GM03348 (cell line): ENCODE measurements at regions not wholly inside any gene's neighbourhood (a gene's known extent, or its start where the extent isn't known, plus 50 kb on each side); places are given as distances from the start of the nearest gene placed in this dataset.

ENCODE experiments used
- DNase-seq: peaks from one replicate; pipeline ENCODE4 v3.0.0; 2012; ENCODE audit warnings: low spot score

DNA sequence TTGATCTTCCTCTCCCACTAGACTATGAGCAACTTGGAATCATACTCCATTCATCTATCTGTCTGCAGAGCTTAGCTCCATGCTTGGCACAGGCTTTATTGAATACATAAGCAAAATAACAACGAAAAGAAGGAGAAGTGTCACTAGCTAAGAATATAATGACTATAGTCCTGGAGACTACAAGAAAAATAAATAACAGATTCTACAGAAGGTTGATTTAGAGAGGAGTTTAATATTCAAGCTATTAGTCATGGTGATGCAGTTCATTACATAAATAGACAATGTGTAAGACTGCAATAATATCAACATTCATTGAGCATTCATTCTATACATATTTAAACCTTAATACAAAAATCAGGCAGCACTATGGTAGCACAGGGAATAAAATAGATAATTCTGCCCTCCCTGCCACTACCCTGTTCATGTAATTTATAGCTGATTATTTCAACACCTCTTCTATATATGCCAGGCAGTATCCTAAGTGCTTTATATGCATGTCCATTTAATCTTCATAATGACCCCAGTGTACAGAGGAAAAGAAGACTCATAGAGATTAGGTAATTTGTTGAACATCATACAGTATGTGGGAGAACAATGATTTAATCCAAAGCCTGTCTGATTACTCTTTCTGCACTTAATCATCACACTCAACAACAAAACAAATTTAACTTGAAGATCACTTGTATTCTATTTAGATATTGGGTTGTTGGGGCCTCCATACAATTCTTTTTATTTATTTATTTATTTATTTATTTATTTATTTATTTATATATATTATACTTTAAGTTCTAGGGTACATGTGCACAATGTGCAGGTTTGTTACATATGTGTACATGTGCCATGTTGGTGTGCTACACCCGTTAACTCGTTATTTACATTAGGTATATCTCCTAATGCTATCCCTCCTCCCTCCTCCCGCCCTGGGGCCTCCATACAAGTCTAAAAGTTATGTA lies 165.3 kb downstream of the RNF152 start:
- DNase-seq: no peak

DNA sequence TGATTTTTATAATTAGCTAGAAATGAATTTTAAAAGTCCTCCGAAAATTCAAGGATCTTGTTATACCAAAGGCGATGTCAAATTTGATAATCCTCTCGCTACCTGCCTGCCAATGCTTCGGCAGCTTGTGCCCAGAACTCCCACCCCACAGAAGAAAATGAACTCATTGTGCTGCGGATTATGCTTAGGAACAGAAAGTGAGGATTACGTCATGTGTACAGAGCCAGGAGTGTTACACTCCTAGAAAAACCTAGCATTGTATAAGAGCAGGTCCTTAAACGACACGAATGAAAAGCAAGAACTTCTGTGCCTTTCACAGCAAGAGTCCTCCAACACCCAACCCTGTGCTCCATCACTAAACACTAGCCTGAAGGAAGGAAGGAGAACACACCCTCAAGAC lies 168.3 kb downstream of the RNF152 start:
- no peak for DNase-seq

DNA sequence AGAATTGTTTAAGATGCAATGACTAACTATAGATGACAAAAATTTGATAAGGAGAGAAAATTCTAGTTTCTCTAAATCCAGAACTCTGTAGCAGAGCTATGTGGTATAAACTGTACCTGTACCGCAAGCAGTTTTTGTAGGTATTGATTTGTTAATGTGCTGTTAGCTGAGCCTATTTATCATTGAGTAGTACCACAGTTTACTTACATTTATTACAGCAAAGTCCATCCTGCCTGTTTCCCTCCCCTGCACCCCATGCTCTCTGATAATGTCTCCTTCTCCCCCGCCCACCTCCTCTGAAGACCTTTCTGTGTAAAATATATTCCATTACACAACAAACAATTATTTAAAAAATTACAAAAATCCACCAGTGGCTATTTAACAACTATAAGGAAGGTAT lies 170.6 kb downstream of the RNF152 start:
- no peak for DNase-seq

DNA sequence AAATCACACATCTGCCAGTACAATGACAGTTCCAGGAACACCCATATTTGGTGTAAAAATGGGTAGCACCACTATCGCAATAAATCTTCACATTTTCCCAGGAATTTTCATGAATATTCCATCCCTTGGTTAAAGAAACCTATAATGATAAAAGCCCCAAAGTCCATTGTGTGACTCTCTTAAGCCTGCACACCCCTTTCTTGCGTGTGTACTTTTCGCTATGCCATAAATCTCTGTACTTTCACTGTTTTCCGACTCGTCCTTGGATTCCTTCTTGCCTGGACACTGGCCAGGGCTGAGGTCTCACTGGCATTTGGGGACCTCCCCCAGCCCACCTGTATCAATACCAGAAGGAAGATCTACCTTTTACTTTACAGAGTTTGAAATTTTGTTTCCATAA lies 172.3 kb downstream of the RNF152 start:
- no peak for DNase-seq

DNA sequence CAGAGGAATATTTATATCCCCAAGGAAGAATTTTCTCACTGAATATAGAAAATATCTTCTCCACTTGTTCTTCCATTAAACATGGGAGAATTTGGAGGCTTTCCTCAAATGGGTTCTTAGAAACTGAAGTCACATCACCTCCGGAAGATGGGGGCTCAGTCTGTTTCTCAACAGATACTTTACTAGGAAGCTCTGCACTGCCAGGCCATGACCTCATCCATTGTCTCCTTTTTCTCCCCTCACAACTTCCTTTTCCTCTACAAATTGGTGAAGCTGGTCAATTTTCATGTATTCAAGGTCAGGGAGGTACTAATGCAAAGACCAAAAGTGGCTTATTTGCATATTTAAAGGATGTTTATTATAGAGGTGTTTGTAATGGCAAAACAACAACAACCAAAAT lies 173.1 kb downstream of the RNF152 start:
- no peak for DNase-seq

DNA sequence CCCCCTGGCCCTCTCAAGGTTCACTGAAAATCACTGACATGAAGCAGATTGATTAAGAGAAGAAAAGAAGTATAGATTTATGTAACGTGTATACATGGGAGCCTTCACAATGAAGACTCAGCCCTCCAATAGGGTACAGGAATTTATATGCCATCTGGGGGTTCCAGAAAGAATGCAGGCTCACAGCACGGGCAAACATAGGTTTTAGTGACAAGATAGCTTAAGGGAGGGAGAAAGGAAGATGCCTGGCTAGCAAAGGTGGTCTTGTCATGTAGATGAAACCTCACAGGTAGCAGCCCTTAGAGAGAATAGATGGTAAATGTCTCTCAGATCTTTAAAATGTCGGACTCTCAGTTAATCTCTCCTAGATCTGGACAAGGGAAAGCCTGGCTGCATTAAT lies 173.9 kb downstream of the RNF152 start:
- no peak for DNase-seq

DNA sequence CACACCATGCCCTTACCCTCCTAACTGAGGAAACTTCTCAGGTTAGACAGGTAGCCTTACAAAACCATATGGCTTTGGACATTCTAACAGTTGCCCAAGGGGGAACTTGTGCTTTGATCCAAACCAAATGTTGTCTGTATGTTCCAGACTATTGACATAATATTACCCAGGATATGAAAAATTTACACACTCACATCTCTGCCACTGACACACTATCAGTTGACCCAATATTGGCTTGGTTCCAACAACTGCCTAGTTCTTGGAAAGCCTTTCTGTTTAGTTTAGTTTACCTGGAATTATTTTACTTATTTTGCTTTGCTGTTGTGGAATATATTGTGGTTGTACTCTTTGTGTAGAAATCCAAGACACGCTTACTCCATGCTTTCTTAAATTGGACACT lies 178.4 kb downstream of the RNF152 start:
- no peak for DNase-seq

DNA sequence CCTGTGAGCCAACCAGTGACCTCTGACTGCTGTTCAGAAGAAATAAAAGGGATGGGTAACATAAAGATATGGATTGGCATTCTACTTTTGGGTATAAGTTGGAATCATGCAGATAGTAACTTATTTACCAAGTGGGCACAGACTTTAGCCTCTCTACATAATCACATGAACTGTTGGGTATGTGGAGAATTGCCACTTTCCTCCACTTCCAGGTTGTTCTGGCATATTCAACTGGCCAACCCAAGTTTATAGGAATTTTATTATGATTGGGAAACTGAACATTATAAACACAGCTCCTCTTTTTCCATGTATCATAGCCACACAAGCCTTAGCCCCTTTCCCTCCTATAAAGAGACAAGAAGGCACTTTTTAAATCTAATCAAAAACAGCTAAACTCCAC lies 179.3 kb downstream of the RNF152 start:
- no peak for DNase-seq

DNA sequence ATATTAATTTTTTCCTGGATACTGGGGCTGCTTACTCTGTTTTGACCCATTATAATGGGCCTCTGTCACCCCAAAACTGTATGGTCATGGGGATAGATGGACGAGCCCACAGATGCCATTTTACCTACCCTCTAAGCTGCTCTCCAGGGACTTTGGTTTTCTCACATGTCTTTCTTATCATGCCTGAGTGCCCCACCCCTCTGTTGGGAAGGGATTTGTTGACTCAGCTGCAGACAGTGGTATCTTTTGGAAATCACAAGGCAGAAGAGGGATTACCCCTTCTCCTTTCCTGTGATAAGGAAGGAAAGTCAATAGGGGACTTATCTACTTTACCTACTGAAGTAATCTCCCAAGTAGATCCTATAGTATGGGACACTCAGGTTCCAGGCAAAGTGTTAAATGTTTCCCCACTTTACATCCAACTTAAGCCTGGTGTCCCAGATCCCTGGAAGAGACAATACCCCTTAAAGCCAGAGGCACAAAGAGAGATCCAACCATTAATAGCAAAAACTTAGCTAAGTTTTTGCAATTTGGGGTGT lies 182.7 kb downstream of the RNF152 start:
- DNase-seq: no peak

DNA sequence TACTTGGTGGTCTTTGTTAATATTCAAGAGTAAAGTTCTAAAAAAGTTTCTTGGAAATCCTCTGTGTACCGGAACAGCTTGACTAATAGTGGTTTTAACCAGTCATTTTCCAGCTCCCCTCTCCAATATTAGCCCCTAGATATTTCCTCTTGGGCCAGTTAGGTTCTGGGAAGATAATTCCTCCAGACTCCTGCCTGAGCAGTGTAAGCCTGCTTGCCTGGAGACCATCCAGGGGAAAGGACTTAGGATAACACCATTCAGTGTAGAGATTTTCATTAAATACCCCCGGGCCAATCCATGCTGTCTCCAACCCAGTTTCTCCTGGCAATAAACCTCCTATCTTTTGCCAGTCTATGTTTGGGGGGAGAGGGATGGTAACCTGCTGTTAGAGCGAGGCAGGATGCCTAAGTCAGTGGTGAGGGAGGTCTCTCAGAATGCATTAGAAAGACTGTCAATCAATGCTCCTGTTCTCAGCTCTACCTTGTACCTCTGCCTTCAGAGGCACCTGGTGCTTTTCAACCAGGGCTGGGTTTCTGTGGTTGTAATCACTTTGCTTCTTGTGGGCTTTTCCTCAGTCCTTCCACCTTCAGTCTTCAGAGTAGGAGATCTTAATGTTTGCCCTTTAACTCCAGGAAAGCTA lies 186.4 kb downstream of the RNF152 start:
- no peak for DNase-seq

DNA sequence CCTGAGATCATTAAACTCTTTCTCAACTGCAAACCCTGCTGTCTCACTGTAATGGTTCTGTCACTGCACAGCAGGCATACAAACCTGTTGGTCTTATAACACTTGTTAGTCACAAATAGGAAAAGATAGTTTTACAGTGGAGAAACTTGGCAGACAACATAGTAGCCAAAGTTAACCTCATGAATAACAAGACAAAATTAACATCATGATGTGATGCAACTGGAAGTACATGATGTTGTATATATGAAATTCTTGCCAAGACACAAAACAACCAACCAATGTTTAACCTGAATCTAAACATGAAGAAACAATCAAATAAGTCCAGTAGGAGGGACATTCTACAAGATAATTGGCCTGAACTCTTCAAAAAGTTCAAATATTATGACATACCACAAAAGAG lies 189.3 kb downstream of the RNF152 start:
- peak; percentile 11 for DNase-seq

DNA sequence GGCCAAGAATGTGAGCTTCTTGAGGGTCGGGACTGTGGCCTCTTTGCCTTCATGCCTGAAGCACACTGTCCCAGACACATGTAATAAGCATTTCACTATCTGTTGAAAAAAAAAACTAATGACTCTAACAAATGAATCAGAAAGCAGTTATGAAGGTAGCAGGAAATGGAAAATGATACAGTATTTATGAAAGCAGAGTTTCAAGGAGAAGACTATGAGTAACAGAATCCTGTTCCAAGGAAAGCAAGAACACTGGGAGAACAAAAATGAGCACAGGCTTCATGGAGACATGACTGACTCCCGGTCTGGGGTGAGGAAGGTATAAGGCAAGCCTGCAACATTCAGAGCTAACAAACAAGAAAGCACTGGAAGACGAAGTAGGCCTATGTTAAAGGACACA lies 190.8 kb downstream of the RNF152 start:
- peak; percentile 69 for DNase-seq

DNA sequence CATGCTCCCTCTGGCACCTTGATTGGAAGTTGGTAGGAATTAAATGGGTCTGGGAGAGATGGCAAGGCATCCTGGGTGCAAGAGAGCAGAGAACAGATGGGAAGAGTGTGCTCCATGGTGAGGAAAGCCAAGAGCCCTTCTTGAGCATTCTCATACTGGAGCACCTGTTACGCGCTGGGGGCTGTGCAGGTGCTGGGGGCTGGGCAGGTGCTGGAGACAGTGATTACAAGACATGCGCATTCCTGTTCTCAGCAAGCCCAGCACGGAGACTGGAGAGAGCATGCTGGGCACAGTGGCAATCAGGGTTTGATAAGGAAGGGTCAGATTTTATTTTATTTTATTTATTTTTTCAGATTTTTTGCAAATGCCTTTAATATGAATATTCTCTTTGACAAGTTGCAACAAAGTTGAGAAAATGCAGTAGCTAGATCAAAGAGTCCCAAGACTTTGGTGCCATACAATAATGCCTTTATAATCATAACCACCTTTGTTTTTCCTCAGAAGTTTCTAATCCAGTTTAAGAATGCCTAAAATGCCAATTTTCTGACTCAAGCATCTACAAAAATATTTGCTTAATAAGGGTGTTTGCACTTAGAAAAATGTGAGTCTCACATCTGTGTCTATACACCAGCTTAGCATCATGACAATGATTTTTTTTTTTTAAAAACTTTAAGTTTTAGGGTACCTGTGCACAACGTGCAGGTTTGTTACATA lies 193.3 kb downstream of the RNF152 start:
- peak; percentile 11 for DNase-seq

DNA sequence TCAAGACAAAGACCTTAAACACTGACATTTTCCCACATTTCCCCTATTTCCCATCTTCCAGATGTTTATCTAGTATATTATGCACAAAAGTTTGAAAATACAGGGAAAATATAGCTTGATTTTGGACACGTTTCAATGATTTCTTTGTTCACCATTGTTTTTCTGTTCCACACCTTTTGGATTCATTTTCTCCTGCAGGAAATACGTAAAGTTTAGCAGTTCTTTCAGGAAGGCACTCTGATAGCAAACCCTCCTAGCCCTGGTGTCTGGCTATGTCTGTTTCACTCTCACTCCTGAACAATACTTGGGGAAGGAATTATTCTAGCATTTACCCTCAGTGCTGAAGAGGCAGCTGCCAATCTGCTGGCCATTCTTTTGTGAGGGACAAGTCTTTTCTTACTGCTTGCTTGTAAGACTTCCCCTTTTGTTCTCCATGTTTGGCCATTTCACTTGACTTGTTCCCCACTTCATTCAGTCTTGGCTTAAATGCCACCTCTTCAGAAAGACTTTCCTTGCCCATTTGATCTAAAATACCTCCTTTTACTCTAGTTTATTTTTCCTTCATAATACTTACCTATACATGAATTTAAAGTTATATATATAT lies 195.4 kb downstream of the RNF152 start:
- no peak for DNase-seq

DNA sequence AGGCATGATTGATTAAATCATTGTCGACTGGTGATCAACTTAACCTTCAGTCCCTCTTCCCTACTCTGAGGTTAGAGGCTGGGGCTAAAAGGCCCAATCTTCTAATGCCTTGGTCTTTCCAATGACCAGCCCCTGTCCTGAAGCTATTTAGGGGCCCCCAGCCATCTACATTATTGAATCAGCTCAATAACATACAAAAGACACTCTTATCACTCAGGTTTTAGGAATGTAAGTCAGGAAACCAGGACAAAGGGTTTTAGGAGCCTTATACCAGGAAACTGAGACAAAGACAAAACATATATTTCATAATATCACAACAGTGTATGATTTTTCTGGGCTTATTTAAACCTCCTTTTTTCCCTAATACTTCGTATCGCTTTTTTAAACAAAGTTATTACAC lies 198.6 kb downstream of the RNF152 start:
- DNase-seq: no peak

DNA sequence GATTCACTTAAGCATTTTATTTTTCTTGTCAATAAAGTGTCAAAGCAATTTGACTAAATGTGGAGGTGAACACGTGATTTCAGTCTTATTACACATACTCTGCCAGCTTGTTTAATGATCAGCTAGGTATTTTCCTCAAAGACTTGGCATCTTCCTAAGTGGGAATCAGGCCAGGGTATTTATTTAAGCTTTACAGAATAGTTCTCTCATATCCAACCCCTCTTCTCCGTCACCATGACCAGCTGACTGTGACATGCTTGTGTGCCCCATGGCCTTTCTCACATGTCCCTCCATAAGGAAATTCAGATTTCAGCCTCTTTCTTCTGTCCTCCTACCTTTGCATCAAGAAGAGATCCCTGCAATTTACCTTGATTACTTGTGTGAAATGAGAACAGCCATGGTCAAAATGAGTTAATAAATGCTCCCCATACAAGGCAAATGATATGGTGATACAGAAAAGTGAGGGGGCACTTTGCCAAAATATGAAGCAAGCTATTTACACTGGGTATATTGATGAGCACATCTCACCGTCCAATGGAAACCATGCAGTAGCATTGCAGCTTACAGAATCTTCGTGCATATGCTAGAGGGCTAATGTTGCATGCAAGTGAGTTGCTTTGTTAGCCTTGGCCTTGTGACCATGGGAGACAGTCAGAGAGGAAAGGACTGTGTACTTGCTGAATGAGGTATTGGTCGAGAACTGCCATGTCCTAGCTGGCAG lies 202.2 kb downstream of the RNF152 start:
- no peak for DNase-seq

DNA sequence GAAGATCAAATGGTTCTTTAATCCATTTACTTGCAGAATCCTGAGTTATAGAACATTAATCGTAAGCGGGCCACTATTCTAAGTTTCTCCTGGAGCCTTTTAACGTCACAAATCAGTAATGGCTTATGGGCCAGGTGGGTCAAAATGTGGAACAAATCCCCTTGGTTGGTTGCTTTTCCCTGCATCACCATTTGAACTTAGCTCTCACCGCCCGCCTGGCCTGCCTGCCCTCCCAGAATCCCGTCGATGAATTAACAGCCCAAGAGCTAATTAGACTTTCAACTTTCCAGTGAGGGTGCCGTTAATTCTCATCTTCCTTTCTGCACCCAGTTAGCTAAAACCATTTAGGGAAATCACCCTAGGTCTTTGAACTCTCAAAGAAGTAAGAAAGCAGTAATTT lies 205.5 kb downstream of the RNF152 start:
- no peak for DNase-seq

DNA sequence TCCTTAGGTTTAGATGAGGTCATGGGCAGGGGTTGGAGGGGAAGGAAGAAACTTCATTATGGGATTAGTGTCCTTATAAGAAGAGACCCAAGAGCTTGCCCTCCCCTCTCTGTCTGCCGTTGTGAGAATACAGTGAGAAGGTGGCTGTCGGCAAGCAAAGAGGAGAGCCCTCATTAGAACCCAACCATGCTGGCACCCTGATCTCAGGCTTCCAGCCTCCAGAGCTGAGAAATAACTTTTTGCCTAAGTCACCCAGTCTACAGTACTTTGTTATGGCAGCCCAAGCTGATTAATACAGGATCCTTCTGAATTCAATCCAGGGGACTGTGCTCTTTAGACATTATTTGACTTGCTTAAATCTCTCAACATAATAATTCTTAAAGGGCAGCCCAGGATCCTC lies 209.0 kb downstream of the RNF152 start:
- no peak for DNase-seq

DNA sequence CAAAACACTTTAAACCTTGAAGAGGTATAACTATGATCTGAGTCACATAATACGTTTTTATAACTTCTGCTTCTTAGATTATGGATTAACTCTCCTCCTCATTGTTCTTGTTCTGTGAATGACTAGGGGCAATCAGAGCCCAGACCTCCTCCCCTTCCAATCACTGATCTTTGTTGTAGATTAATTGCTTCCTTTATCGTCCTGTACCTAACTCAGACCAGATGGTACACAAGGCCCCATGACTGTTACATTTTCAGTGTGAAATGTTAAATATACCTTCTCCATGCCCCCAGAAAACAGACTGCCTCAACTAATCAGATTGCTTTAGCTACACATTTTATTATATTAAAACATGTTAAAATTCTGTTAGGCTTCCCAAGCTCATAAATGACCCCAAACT lies 211.7 kb downstream of the RNF152 start:
- DNase-seq: no peak

DNA sequence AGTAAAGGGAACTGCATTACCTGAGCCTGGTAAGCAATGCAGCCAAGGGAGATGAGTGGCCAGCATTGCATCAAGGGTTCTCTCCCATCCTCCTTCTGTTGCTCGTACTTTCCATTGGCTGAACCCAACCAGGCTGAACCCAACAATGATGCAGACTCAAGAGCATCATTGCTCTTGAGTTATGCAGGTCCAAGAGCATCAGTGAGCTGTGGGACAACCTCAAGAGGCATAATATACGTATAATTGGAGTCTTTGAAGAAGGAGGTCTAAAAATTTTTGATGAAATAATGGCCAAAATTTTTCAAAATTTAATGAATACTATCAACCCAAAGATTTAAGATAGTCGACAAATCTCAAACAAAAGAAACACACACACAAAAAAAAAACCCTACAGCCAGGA lies 213.0 kb downstream of the RNF152 start:
- DNase-seq: no peak

DNA sequence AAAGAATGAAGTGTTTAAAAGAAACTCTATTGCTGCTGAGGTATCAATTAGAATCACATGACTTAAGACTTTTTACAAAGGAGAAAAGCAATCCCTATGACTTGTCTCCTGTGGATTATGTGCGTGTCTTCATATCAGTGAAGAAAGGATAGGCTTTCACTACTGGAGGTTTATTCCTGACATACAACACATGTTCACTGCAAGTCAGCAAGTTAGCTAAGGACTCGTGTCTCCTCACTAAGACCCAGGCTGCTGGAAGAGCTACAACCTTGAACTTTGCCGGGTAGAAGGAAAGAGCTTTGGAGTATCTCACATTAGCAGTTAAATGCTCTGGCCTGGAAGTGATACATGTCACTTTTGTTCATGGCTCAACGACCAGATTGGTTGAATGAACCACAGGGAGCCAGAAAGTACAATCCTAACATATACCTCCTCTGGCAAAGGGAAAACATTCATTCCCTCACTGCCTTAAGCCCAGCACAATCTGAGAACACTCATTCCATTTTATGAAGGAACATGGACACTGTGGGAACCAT lies 215.3 kb downstream of the RNF152 start:
- no peak for DNase-seq
